Stimulated activated CD4-positive, alpha-beta T cell treated with anti-CD3 and anti-CD28 coated beads, Interleukin-15, amount 100 ng/mL, for 1 hour (primary cell): ENCODE measurements at regions not wholly inside any gene's neighbourhood (a gene's known extent, or its start where the extent isn't known, plus 50 kb on each side); places are given as distances from the start of the nearest gene placed in this dataset.
"Not testable (repeated sequence)": the region's sequence is repeated elsewhere in the genome, so short reads cannot be mapped to it uniquely, and the experiment has no call there.

Source experiments
- DNase-seq, 2 donors: peaks; one replicate each; pipeline ENCODE4 v3.0.0-alpha.2; 2020; ENCODE audit warnings: low read depth in 1 of 2, low spot score in 1 of 2

- no peak for DNase-seq
Observed at GRCh38 chr4:138406876-138407275, 164.7 kb upstream of the SLC7A11 start.

- no peak for DNase-seq
Observed at GRCh38 chr4:138405934-138406567, 163.9 kb upstream of the SLC7A11 start.

- DNase-seq = no peak
Observed at GRCh38 chr4:138405466-138405891, 163.3 kb upstream of the SLC7A11 start.

GRCh38 chr4:138404801-138405200 lies 162.7 kb upstream of the SLC7A11 start:
- DNase-seq = no peak

GRCh38 chr4:138404251-138404650 lies 162.1 kb upstream of the SLC7A11 start:
- DNase-seq = no peak

- no peak for DNase-seq
Observed at GRCh38 chr4:138401334-138401733, 159.2 kb upstream of the SLC7A11 start.

- no peak for DNase-seq
Observed at GRCh38 chr4:138400543-138400942, 158.4 kb upstream of the SLC7A11 start.

- DNase-seq = no peak
Observed at GRCh38 chr4:138400066-138400465, 157.9 kb upstream of the SLC7A11 start.

- DNase-seq = no peak
Observed at GRCh38 chr4:138399081-138399480, 156.9 kb upstream of the SLC7A11 start.

GRCh38 chr4:138398322-138398721 lies 156.2 kb upstream of the SLC7A11 start:
- no peak for DNase-seq

- DNase-seq = no peak
Observed at GRCh38 chr4:138393886-138394610, 151.9 kb upstream of the SLC7A11 start.

- no peak for DNase-seq
Observed at GRCh38 chr4:138392751-138393308, 150.7 kb upstream of the SLC7A11 start.

GRCh38 chr4:138389976-138390685 lies 148.0 kb upstream of the SLC7A11 start:
- DNase-seq = no peak

- no peak for DNase-seq
Observed at GRCh38 chr4:138374947-138375346, 132.8 kb upstream of the SLC7A11 start.

GRCh38 chr4:138367942-138368341 lies 125.8 kb upstream of the SLC7A11 start:
- no peak for DNase-seq

- DNase-seq = not testable (repeated sequence)
Observed at GRCh38 chr4:138352446-138352845, 110.3 kb upstream of the SLC7A11 start.

- DNase-seq = no peak
Observed at GRCh38 chr4:138348055-138348454, 105.9 kb upstream of the SLC7A11 start.

GRCh38 chr4:138347561-138347960 lies 105.4 kb upstream of the SLC7A11 start:
- no peak for DNase-seq

GRCh38 chr4:138344851-138345250 lies 102.7 kb upstream of the SLC7A11 start:
- no peak for DNase-seq

- no peak for DNase-seq
Observed at GRCh38 chr4:138344054-138344453, 101.9 kb upstream of the SLC7A11 start.

GRCh38 chr4:138341739-138342415 lies 99.7 kb upstream of the SLC7A11 start:
- no peak for DNase-seq
